PFSK-1 (cell line): ENCODE measurements at regions not wholly inside any gene's neighbourhood (a gene's known extent, or its start where the extent isn't known, plus 50 kb on each side); places are given as distances from the start of the nearest gene placed in this dataset.

ENCODE experiments used
- FOXP2 ChIP-seq: optimal IDR thresholded peaks from 2 replicates; pipeline ENCODE3; 2011; ENCODE audit warnings: borderline replicate concordance, control low read depth, inconsistent platforms; ENCODE audit not compliant: insufficient read depth; ENCODE audit errors: extremely low read length, extremely low read depth
- POLR2AphosphoS5 ChIP-seq: IDR thresholded peaks from 2 replicates; pipeline ENCODE4 v1.6.1; 2012; ENCODE audit warnings: low read depth, mild to moderate bottlenecking, control low read depth, low read length, moderate library complexity
- SIN3A ChIP-seq: IDR thresholded peaks from 2 replicates; pipeline ENCODE4 v1.6.1; 2012; ENCODE audit warnings: mild to moderate bottlenecking, low read length, moderate library complexity, borderline replicate concordance; ENCODE audit not compliant: insufficient read depth
- TF ChIP-seq, protein P1 (sequence below), 2 experiments: IDR thresholded peaks; 2 replicates each; pipeline versions ENCODE4 v1.6.1 to v1.8.0; 2011 to 2012; ENCODE audit warnings: low read depth in 2 of 2, low read length in 2 of 2, control low read depth in 1 of 2, inconsistent platforms in 1 of 2, mild to moderate bottlenecking in 1 of 2, moderate library complexity in 1 of 2; ENCODE audit not compliant: insufficient read depth in 1 of 2

DNA sequence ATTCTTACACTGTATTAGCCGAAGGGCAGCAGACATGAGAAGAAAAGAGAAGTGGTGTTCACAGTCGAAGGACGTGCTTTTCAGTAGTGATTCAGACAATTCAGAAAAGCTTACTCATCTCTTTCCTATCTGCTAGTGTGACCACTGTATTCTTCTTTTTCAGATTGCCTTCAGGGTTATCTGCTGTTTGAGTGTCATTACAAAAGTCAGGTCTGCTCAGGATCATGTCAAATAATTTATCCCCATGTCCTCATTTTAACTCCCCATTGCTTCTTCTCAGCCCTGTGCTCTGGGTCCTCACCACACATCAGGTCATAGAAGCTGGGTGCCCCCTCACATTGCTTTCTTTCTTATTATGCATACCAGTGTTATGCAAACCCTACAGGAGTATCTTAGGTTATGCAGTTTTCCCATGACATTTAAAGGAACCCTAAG, 394.0 kb downstream of the CETN3 start:
- no peak for TF ChIP-seq SIN3A
- TF ChIP-seq FOXP2: no peak
- TF ChIP-seq, protein P1, sequence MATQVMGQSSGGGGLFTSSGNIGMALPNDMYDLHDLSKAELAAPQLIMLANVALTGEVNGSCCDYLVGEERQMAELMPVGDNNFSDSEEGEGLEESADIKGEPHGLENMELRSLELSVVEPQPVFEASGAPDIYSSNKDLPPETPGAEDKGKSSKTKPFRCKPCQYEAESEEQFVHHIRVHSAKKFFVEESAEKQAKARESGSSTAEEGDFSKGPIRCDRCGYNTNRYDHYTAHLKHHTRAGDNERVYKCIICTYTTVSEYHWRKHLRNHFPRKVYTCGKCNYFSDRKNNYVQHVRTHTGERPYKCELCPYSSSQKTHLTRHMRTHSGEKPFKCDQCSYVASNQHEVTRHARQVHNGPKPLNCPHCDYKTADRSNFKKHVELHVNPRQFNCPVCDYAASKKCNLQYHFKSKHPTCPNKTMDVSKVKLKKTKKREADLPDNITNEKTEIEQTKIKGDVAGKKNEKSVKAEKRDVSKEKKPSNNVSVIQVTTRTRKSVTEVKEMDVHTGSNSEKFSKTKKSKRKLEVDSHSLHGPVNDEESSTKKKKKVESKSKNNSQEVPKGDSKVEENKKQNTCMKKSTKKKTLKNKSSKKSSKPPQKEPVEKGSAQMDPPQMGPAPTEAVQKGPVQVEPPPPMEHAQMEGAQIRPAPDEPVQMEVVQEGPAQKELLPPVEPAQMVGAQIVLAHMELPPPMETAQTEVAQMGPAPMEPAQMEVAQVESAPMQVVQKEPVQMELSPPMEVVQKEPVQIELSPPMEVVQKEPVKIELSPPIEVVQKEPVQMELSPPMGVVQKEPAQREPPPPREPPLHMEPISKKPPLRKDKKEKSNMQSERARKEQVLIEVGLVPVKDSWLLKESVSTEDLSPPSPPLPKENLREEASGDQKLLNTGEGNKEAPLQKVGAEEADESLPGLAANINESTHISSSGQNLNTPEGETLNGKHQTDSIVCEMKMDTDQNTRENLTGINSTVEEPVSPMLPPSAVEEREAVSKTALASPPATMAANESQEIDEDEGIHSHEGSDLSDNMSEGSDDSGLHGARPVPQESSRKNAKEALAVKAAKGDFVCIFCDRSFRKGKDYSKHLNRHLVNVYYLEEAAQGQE (IDR thresholded peaks at IDR 0.05; ENCODE audit: insufficient read depth in 1 of 2, low read depth in 2 of 2, low read length in 2 of 2): no peak
- TF ChIP-seq POLR2AphosphoS5: no peak
